ENCODE measurements at regions not wholly inside any gene's neighbourhood (a gene's known extent, or its start where the extent isn't known, plus 50 kb on each side); places are given as distances from the start of the nearest gene placed in this dataset.

DNA sequence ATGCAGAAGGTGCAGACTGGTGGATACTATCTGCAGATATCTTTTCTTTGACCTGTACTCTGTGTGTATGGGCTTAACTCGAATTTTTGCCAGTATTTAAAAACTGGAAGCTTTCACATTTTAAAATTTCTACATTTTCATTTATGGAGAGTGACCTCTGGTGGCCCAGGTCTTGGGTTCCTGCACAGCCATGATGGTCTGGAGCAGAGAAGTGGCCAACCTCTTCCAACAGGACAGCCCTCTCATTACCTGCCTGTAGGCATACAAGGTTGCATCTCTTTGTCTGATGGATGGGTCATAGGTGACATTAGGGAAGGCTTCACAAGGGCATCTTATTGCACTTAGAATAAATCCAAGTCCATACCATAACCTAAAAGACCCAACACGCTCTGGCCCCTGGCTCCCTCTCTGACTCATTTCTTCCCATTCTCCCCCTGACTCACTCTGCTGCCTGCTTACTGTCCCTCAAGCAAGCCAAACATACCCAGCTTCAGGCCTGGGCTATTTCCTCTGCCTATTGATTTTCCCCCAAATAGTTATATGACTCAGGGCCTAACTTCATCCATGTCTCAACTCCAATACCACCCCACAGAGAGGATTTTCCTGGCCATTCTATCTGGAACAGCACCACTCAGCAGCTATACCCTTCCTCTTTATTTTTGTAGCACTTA is 113.3 kb upstream of the SLC1A3 start:
- no peak for TF ChIP-seq EZH2phosphoT487 (IDR thresholded peaks at IDR 0.05; ENCODE audit: insufficient read depth, low read depth)
- no peak for TF ChIP-seq EZH2 (IDR thresholded peaks at IDR 0.05; ENCODE audit: insufficient read depth, poor library complexity, severe bottlenecking)
